DMS53 treated with DMSO at 0.1 percent for 48 hours (cell line): ENCODE measurements at regions not wholly inside any gene's neighbourhood (a gene's known extent, or its start where the extent isn't known, plus 50 kb on each side); places are given as distances from the start of the nearest gene placed in this dataset.
"Not testable (repeated sequence)": the region's sequence is repeated elsewhere in the genome, so short reads cannot be mapped to it uniquely, and the experiment has no call there.

Source experiments
- DNase-seq: peaks from one replicate; lab custom pipeline; 2025; ENCODE audit not compliant: unreplicated experiment; lab: John Stamatoyannopoulos, UW

DNA sequence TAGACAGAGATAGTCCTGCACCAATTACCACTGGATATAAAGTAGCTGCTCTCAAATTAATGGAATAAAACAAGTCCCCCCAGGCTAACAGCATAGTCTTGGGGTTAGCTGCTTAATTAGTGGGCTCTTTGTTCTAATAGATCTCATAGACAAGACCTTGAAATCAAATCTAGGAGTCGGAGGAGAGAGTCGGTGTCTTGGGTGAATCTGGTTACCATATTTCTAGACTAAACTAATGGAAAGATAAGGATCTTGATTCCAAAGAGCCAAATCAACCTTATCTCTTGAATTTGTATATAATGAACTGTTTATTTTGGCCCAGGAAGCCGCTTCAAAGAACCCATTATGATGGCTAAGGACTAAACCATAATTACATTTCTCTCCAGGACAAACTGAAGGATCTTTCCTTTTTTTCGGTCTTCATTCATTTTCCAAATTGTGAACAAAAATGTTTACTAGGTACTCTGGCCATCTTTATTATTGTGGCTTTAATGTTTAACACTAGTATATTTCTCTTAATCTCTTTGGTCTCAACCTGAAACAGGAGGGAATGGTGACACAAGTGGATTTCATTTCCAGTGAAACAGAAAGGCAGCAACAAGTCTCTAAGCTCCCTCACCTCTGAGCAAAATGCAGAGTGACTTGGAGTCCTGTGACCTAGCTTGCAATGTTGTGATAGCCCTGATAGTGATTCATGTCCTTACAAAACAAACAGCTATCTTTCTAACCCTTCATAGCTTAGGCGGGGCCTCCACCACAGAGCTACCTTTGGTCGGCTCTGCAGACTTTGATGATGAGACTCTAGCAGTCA, 137.9 kb upstream of the PARD3B start:
- no peak for DNase-seq

GRCh38 chr2:204412782-204413181, 132.5 kb upstream of the PARD3B start:
- DNase-seq = not testable (repeated sequence)

GRCh38 chr2:204415406-204416181, 129.7 kb upstream of the PARD3B start:
- DNase-seq = no peak

GRCh38 chr2:204416236-204416635, 129.0 kb upstream of the PARD3B start:
- no peak for DNase-seq

DNA sequence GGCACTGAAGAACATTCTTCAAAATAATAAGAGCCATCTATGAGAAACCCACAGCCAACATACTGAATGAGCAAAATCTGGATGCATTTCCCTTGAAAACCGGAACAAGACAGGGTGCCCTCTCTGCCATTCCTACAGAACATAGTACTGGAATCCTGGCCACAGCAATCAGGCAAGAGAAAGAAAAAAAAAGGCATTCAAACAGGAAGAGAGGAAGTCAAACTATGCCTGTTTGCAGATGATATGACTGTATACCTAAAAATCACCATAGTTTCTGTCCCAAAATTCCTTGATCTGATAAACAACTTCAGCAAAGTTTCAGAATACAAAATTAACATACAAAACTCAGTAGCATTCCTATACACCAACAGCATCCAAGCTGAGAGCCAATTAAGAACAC, 119.5 kb upstream of the PARD3B start:
- no peak for DNase-seq

GRCh38 chr2:204428675-204429074, 116.6 kb upstream of the PARD3B start:
- DNase-seq = no peak

- DNase-seq = no peak
These were observed 113.7 kb upstream of the PARD3B start for GRCh38 chr2:204431529-204431928.

- DNase-seq = no peak
These were observed 113.1 kb upstream of the PARD3B start for GRCh38 chr2:204432196-204432595.

GRCh38 chr2:204434660-204435462, 110.4 kb upstream of the PARD3B start:
- DNase-seq = no peak

- DNase-seq = no peak
These were observed 109.0 kb upstream of the PARD3B start for GRCh38 chr2:204436230-204436629.

GRCh38 chr2:204437408-204437807, 107.9 kb upstream of the PARD3B start:
- no peak for DNase-seq

DNA sequence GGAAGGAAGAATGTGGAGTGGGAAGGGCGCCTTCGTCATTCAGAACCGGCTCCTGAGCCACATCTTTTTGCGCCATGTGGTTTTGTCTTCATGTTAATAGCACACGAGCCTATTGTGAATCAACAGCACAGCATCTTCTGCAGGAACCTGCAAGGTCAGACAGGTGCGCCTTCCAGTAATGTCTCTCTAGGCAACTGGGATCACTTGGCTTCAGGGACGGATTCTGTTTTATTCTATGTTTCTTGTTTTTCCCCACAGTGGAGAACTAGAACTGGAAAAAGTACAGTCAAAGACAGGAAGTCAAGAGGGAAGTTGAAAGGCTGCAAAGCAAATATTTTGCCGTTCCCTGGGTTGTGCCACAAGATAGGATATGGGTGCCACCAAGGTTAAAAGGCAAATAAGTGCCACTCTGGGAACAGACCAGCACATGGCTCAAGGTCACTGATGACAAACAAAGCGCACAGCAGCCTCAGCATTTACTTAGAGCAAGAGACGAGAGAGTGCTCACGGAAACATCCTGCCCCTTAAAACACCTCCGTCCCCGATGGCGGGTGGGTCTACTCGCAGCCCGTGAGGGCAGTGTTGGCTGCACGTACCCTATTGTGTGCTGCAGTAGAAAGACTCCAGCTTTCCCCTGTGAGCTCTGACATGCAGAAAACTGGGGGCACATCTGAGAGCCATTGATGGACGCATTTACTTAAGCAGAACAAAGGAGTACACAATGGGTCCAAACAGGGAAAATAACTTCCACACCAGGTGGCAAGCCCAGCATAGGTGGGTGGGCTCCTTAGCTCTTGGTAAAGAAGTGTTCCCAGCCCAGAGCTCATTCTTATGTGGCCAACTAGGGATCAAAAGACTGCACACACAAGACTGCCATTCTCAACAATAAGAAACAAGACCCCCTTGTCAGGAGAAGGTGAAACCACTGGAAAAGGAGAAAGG, 107.2 kb upstream of the PARD3B start:
- no peak for DNase-seq

DNA sequence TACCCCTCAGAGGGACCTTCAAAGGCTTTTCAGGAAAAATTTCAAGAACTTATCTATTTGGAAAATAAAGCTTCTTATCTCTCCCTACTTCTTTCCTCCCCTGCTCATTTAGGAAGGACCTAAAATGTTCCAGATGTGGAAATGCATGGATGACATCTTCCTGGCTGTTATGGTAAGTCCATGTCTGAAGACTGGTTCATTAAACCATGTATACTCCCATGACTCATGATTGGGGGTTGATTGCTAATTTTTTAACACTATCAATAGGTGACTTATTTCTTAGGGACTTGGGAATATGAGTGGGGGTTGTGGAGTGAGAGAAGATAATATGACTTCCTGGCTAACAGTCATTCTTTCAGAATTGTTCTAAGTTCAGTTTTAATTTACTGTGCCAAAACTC, 104.0 kb upstream of the PARD3B start:
- DNase-seq = no peak

DNA sequence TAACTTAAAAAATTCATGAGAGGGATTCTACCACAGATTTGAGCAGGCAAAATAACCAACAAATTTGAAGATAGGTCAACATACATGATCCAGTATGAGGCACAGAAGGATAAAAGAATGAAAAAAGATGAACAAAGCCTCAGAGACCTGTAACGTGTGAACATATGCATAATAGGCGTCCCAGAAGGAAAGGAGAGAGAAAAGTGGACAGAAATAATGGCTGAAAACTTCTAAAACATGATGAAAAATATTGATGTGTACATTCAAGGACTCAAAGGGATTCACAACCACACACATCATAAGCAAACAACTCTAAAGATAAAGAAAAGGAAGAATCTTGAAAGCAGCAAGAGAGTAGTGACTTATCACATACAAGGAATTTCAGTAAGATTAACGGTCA, 100.1 kb upstream of the PARD3B start:
- no peak for DNase-seq

DNA sequence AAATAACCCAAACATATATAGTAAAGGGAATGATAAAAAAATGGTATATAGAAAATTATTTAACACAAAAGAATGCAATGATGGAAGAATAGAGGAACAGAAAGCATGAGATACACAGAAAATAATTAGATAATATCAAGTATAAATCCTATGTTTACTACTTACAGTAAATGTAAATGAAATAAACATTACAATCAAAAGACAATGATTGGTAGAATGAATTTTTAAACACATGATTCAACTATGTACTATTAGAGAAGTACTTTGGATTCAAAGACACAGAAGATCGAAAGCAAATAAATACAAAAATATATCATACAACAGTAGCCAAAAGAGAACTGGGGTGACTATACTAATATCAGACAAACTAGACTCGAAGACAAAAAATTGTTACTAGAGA, 97.6 kb upstream of the PARD3B start:
- no peak for DNase-seq

DNA sequence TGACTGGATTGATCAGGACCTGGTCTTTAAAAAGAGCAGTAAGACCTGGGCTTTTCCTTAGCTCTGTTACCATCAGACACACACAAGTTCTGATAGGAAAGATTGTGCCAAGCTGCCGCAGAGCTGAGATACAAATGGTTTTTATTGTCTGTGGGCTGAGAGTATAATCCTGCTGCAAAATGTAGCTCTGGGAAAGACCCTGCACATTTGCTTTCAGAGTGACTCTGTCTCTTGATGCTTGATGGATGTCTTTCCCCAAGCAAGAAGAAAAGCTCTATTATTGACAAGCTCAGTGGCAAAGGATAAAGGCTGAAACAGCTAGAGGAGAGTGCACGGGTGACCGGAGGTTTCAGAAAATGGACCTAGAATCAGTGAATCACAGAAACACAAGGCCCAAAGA, 95.3 kb upstream of the PARD3B start:
- no peak for DNase-seq

DNA sequence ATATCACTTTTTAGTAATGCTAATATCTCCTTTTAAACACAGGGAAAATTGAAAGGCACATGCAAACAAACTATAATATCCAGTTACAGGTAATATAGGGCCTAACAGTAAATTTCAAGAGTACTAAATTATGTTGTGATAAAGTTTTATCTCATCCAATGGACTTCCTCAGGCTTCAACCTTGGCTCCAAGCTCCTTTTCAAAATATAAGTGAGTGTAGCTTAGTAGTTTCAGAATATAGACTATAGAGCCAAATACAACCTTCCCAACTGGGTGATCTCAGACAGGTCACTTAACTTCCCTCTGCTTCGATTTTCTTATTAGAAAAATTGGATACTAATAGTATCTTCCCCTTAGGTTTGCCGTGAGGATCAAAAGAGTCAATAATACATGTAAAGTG, 93.5 kb upstream of the PARD3B start:
- DNase-seq = no peak

- DNase-seq = peak; percentile 57
These were observed 92.7 kb upstream of the PARD3B start for GRCh38 chr2:204452464-204453023.

DNA sequence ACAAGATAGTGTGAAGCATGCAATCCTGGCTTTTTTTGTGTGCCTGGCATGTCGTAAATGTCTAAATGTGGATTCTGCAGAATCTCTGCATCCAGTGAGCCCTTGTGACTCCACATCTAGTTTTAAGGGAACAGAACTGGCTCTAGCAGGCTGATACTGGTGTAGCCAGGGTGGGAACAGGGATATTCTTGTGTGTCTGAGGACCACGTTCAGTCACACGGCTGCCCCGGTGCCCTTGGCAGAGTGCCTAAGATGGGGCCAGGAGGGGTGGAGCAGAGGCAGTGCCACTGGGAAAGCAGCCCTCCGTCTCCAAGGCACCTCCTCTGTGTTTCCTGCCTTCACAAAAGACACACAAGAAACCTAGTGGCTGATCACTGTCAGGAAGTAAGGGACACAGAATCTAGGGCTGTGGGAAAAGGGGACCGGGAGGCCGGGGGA, 91.5 kb upstream of the PARD3B start:
- no peak for DNase-seq
